ENCODE measurements at regions not wholly inside any gene's neighbourhood (a gene's known extent, or its start where the extent isn't known, plus 50 kb on each side); places are given as distances from the start of the nearest gene placed in this dataset.

GRCh38 chr1:103337779-103338178 lies 187.7 kb upstream of the RNPC3 start:
- TF ChIP-seq CTCF (IDR thresholded peaks at IDR 0.05) (no peak), EZH2phosphoT487 (IDR thresholded peaks at IDR 0.05) (no peak)

All from neural progenitor cell (in vitro differentiated cells).